ENCODE measurements at regions not wholly inside any gene's neighbourhood (a gene's known extent, or its start where the extent isn't known, plus 50 kb on each side); places are given as distances from the start of the nearest gene placed in this dataset.

DNA sequence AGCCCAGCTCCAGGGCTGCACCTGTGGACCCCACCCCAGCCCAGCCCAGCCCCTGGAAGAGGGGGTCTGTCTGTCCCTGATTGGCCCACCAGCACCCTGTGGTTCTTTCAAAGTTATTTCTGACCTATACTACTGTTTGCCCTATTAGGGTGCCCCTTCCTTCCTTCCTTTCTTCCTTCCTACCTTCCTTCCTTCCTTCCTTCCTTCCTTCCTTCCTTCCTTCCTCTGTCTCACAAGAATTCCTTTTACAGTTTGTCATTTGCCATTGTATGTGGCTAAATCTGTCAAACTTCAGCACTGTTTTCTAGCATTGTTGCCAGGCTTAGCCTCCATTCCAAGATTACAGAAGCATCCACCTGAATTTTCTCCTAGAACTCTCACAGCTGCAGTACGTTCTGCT lies 66.9 kb downstream of the KLF15 start:
- peaks cover 3% of the 10 kb centered on the region for H3K4me1 Mint-ChIP-seq (ENCODE audit: low read depth, unreplicated experiment)
- Histone ChIP-seq H3K27ac (ENCODE audit: low read depth, low read length) (no peak overlapping the region), H3K4me1 (ENCODE audit: insufficient read depth, low read length) (peaks cover 10% of the 10 kb centered on the region), H3K79me2 (ENCODE audit: insufficient read depth, low read length) (no peaks in the 10 kb centered on the region), H3K4me2 (ENCODE audit: low read length) (no peak overlapping the region), H3K9ac (ENCODE audit: low read length) (no peak overlapping the region), H3K4me3 (ENCODE audit: insufficient read depth, low read depth, low read length) (no peak overlapping the region), H3K27me3 (ENCODE audit: insufficient read depth, low read length) (peaks cover 40% of the 10 kb centered on the region), H2AFZ (ENCODE audit: low read depth, low read length) (no peak overlapping the region), H3K9me3 (ENCODE audit: insufficient read depth, low read depth, low read length) (no peaks in the 10 kb centered on the region), H4K20me1 (ENCODE audit: insufficient read depth, low read length) (no peaks in the 10 kb centered on the region), H3K36me3 (ENCODE audit: insufficient read depth, low read length) (no peaks in the 10 kb centered on the region)
- H3K27ac Mint-ChIP-seq (ENCODE audit: unreplicated experiment), result no peak overlapping the region
- no peak for TF ChIP-seq EZH2 (IDR thresholded peaks at IDR 0.05; ENCODE audit: insufficient read depth, low read length)
- TF ChIP-seq, protein P1, sequence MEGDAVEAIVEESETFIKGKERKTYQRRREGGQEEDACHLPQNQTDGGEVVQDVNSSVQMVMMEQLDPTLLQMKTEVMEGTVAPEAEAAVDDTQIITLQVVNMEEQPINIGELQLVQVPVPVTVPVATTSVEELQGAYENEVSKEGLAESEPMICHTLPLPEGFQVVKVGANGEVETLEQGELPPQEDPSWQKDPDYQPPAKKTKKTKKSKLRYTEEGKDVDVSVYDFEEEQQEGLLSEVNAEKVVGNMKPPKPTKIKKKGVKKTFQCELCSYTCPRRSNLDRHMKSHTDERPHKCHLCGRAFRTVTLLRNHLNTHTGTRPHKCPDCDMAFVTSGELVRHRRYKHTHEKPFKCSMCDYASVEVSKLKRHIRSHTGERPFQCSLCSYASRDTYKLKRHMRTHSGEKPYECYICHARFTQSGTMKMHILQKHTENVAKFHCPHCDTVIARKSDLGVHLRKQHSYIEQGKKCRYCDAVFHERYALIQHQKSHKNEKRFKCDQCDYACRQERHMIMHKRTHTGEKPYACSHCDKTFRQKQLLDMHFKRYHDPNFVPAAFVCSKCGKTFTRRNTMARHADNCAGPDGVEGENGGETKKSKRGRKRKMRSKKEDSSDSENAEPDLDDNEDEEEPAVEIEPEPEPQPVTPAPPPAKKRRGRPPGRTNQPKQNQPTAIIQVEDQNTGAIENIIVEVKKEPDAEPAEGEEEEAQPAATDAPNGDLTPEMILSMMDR (IDR thresholded peaks at IDR 0.05; ENCODE audit: insufficient read depth, low read depth, low read length), result no peak
- peaks cover 36% of the 10 kb centered on the region for H3K27me3 Mint-ChIP-seq (ENCODE audit: low read depth, unreplicated experiment)
- no peaks in the 10 kb centered on the region for H3K9me3 Mint-ChIP-seq (ENCODE audit: unreplicated experiment)
- no peaks in the 10 kb centered on the region for H3K36me3 Mint-ChIP-seq (ENCODE audit: low read depth, unreplicated experiment)
- no peak overlapping the region for H3K4me3 Mint-ChIP-seq (ENCODE audit: unreplicated experiment)
- no peak for FAIRE-seq
- DNase-seq (ENCODE audit: low read depth), result no peak

DNA sequence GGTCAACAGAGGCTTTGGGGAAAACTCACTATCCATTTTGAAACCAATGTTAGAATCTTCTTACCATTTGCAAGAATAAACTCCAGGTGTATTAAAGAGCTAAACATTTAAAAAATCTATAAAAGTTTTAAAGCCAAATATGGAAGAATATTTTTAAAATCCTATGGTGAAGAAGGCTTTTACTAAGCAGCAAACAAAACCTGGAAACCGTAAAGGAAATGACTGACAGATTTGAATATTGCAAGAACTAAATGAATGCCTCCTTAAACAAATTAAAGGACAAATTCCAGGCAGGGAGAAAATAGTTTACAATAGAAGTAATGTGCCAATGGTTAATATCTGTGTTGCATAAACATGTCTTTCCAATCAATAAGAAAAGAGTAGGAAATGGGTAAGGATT lies 68.1 kb downstream of the KLF15 start:
- Mint-ChIP-seq H3K27me3 (ENCODE audit: low read depth, unreplicated experiment) (peaks cover 36% of the 10 kb centered on the region), H3K9me3 (ENCODE audit: unreplicated experiment) (no peaks in the 10 kb centered on the region), H3K4me1 (ENCODE audit: low read depth, unreplicated experiment) (peaks cover 3% of the 10 kb centered on the region), H3K27ac (ENCODE audit: unreplicated experiment) (no peak overlapping the region), H3K4me3 (ENCODE audit: unreplicated experiment) (no peak overlapping the region), H3K36me3 (ENCODE audit: low read depth, unreplicated experiment) (no peaks in the 10 kb centered on the region)
- Histone ChIP-seq H3K27me3 (ENCODE audit: insufficient read depth, low read length) (peaks cover 40% of the 10 kb centered on the region), H3K36me3 (ENCODE audit: insufficient read depth, low read length) (no peaks in the 10 kb centered on the region), H2AFZ (ENCODE audit: low read depth, low read length) (no peak overlapping the region), H3K79me2 (ENCODE audit: insufficient read depth, low read length) (no peaks in the 10 kb centered on the region), H3K9me3 (ENCODE audit: insufficient read depth, low read depth, low read length) (no peaks in the 10 kb centered on the region), H3K9ac (ENCODE audit: low read length) (no peak overlapping the region), H3K27ac (ENCODE audit: low read depth, low read length) (no peak overlapping the region), H4K20me1 (ENCODE audit: insufficient read depth, low read length) (no peaks in the 10 kb centered on the region), H3K4me2 (ENCODE audit: low read length) (no peak overlapping the region), H3K4me1 (ENCODE audit: insufficient read depth, low read length) (peaks cover 10% of the 10 kb centered on the region), H3K4me3 (ENCODE audit: insufficient read depth, low read depth, low read length) (no peak overlapping the region)
- FAIRE-seq, result no peak
- TF ChIP-seq, protein P1 (IDR thresholded peaks at IDR 0.05; ENCODE audit: insufficient read depth, low read depth, low read length), result no peak
- TF ChIP-seq EZH2 (IDR thresholded peaks at IDR 0.05; ENCODE audit: insufficient read depth, low read length), result no peak
- DNase-seq (ENCODE audit: low read depth), result no peak

DNA sequence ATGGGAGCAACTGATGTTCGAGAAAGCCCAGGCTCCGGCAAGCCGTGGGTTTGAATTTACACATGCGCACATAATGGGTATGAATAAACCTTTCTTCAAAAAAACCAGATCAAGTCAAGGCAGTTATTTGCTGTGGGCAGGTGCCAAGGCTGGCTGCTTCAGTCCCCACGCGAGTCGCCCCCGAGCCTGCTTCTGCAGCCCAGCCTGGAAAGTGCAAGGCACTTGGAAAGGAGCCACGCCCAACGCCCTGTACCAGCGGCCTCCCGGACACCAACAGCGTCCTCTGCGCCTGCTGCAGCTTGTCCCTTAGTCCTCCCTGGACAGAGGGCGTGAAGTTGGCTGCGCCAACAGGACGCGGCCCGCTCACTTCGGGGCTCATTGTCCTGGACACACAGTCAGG lies 68.9 kb downstream of the KLF15 start:
- Mint-ChIP-seq H3K36me3 (ENCODE audit: low read depth, unreplicated experiment) (no peaks in the 10 kb centered on the region), H3K4me1 (ENCODE audit: low read depth, unreplicated experiment) (peaks cover 1% of the 10 kb centered on the region), H3K27me3 (ENCODE audit: low read depth, unreplicated experiment) (peaks cover 36% of the 10 kb centered on the region), H3K27ac (ENCODE audit: unreplicated experiment) (no peak overlapping the region), H3K9me3 (ENCODE audit: unreplicated experiment) (no peaks in the 10 kb centered on the region), H3K4me3 (ENCODE audit: unreplicated experiment) (peak overlapping the region; percentile 54)
- Histone ChIP-seq H4K20me1 (ENCODE audit: insufficient read depth, low read length) (no peaks in the 10 kb centered on the region), H3K4me3 (ENCODE audit: insufficient read depth, low read depth, low read length) (peak overlapping the region; percentile 58), H3K9me3 (ENCODE audit: insufficient read depth, low read depth, low read length) (no peaks in the 10 kb centered on the region), H3K79me2 (ENCODE audit: insufficient read depth, low read length) (no peaks in the 10 kb centered on the region), H3K27me3 (ENCODE audit: insufficient read depth, low read length) (peaks cover 40% of the 10 kb centered on the region), H3K36me3 (ENCODE audit: insufficient read depth, low read length) (no peaks in the 10 kb centered on the region), H3K9ac (ENCODE audit: low read length) (no peak overlapping the region), H3K4me2 (ENCODE audit: low read length) (peak overlapping the region; percentile 91), H2AFZ (ENCODE audit: low read depth, low read length) (no peak overlapping the region), H3K4me1 (ENCODE audit: insufficient read depth, low read length) (peaks cover 10% of the 10 kb centered on the region), H3K27ac (ENCODE audit: low read depth, low read length) (no peak overlapping the region)
- no peak for DNase-seq (ENCODE audit: low read depth)
- FAIRE-seq, result no peak
- no peak for TF ChIP-seq EZH2 (IDR thresholded peaks at IDR 0.05; ENCODE audit: insufficient read depth, low read length)
- TF ChIP-seq, protein P1 (IDR thresholded peaks at IDR 0.05; ENCODE audit: insufficient read depth, low read depth, low read length), result no peak

Measured in astrocyte (in vitro differentiated cells and primary cell).